ENCODE measurements at regions not wholly inside any gene's neighbourhood (a gene's known extent, or its start where the extent isn't known, plus 50 kb on each side); places are given as distances from the start of the nearest gene placed in this dataset.

GRCh38 chr1:43052322-43052721, 93.7 kb upstream of the SLC2A1 start:
- Histone ChIP-seq H3K9ac (no peak overlapping the region), H2AFZ (no peak overlapping the region), H3K79me2 (ENCODE audit: insufficient read depth) (no peaks in the 10 kb centered on the region), H3F3A (ENCODE audit: insufficient read depth) (no peaks in the 10 kb centered on the region), H3K9me3 (ENCODE audit: low read depth) (no peaks in the 10 kb centered on the region), H3K4me3 (no peak overlapping the region), H3K4me2 (ENCODE audit: unreplicated experiment) (no peak overlapping the region), H3K36me3 (ENCODE audit: low read depth) (no peaks in the 10 kb centered on the region), H4K20me1 (ENCODE audit: insufficient read depth) (no peaks in the 10 kb centered on the region), H3K27me3 (replicated peaks; ENCODE audit: insufficient read depth) (no peaks in the 10 kb centered on the region), H3K4me1 (ENCODE audit: insufficient read depth) (no peaks in the 10 kb centered on the region), H3K27ac (no peak overlapping the region), H3K9me2 (ENCODE audit: insufficient read depth) (no peaks in the 10 kb centered on the region)
- TF ChIP-seq EZH2phosphoT487 (IDR thresholded peaks at IDR 0.05; ENCODE audit: insufficient read depth, low read depth) (no peak), EZH2 (IDR thresholded peaks at IDR 0.05; ENCODE audit: insufficient read depth, poor library complexity, severe bottlenecking) (no peak)
- 94 to 100% methylated on average over 1 of the region's 1 CpG for WGBS, 2 experiments (ENCODE audit: low coverage in 1 of 2, low lambda C conversion rate in 2 of 2, missing lambda C conversion rate in 2 of 2)
- in situ Hi-C loops (cut with MboI) = no loop called here
- DNase-seq = no peak

GRCh38 chr1:43049481-43049880, 90.8 kb upstream of the SLC2A1 start:
- no peak overlapping the region for H3K4me3 ChIP-seq
- no peak overlapping the region for H2AFZ ChIP-seq
- no peaks in the 10 kb centered on the region for H3K9me3 ChIP-seq (ENCODE audit: low read depth)
- no peak overlapping the region for H3K27ac ChIP-seq
- no peaks in the 10 kb centered on the region for H3F3A ChIP-seq (ENCODE audit: insufficient read depth)
- no peaks in the 10 kb centered on the region for H3K4me1 ChIP-seq (ENCODE audit: insufficient read depth)
- H3K27me3 ChIP-seq (replicated peaks; ENCODE audit: insufficient read depth) = no peaks in the 10 kb centered on the region
- TF ChIP-seq EZH2 (IDR thresholded peaks at IDR 0.05; ENCODE audit: insufficient read depth, poor library complexity, severe bottlenecking) = no peak
- H4K20me1 ChIP-seq (ENCODE audit: insufficient read depth) = no peaks in the 10 kb centered on the region
- no peak for DNase-seq
- no peak overlapping the region for H3K9ac ChIP-seq
- no peaks in the 10 kb centered on the region for H3K79me2 ChIP-seq (ENCODE audit: insufficient read depth)
- H3K36me3 ChIP-seq (ENCODE audit: low read depth) = no peaks in the 10 kb centered on the region
- no peak overlapping the region for H3K4me2 ChIP-seq (ENCODE audit: unreplicated experiment)
- no peaks in the 10 kb centered on the region for H3K9me2 ChIP-seq (ENCODE audit: insufficient read depth)
- 71 to 80% methylated on average over 2 of the region's 2 CpGs for WGBS, 2 experiments (ENCODE audit: low coverage in 1 of 2, low lambda C conversion rate in 2 of 2, missing lambda C conversion rate in 2 of 2)
- in situ Hi-C loops (cut with MboI) = no loop called here

- no peak overlapping the region for H2AFZ ChIP-seq
- H3K4me1 ChIP-seq (ENCODE audit: insufficient read depth) = no peaks in the 10 kb centered on the region
- no peak overlapping the region for H3K4me3 ChIP-seq
- H3K4me2 ChIP-seq (ENCODE audit: unreplicated experiment) = no peak overlapping the region
- H3K79me2 ChIP-seq (ENCODE audit: insufficient read depth) = no peaks in the 10 kb centered on the region
- H3K9me3 ChIP-seq (ENCODE audit: low read depth) = no peaks in the 10 kb centered on the region
- H3K9ac ChIP-seq = no peak overlapping the region
- TF ChIP-seq EZH2phosphoT487 (IDR thresholded peaks at IDR 0.05; ENCODE audit: insufficient read depth, low read depth) (no peak), EZH2 (IDR thresholded peaks at IDR 0.05; ENCODE audit: insufficient read depth, poor library complexity, severe bottlenecking) (no peak)
- no peaks in the 10 kb centered on the region for H3K36me3 ChIP-seq (ENCODE audit: low read depth)
- H3K9me2 ChIP-seq (ENCODE audit: insufficient read depth) = no peaks in the 10 kb centered on the region
- H4K20me1 ChIP-seq (ENCODE audit: insufficient read depth) = no peaks in the 10 kb centered on the region
- no peaks in the 10 kb centered on the region for H3K27me3 ChIP-seq (replicated peaks; ENCODE audit: insufficient read depth)
- DNase-seq = peak; percentile 54
- no peak overlapping the region for H3K27ac ChIP-seq
- no peaks in the 10 kb centered on the region for H3F3A ChIP-seq (ENCODE audit: insufficient read depth)
- in situ Hi-C loops (cut with MboI) = no loop called here
- WGBS, 2 experiments (ENCODE audit: low coverage in 1 of 2, low lambda C conversion rate in 2 of 2, missing lambda C conversion rate in 2 of 2) = 22% methylated on average over 2 of the region's 2 CpGs
These were observed 89.9 kb upstream of the SLC2A1 start for GRCh38 chr1:43048601-43049011.

GRCh38 chr1:43047135-43047534, 88.5 kb upstream of the SLC2A1 start:
- H3K9me3 ChIP-seq (ENCODE audit: low read depth) = no peaks in the 10 kb centered on the region
- H3K36me3 ChIP-seq (ENCODE audit: low read depth) = no peaks in the 10 kb centered on the region
- whole genome bisulfite sequencing, 2 experiments (ENCODE audit: low coverage in 1 of 2, low lambda C conversion rate in 2 of 2, missing lambda C conversion rate in 2 of 2) = 22 to 48% methylated on average over 1 of the region's 1 CpG
- H3F3A ChIP-seq (ENCODE audit: insufficient read depth) = no peaks in the 10 kb centered on the region
- no peaks in the 10 kb centered on the region for H3K9me2 ChIP-seq (ENCODE audit: insufficient read depth)
- in situ Hi-C loops (cut with MboI) = no loop called here
- no peaks in the 10 kb centered on the region for H4K20me1 ChIP-seq (ENCODE audit: insufficient read depth)
- H3K79me2 ChIP-seq (ENCODE audit: insufficient read depth) = no peaks in the 10 kb centered on the region
- no peak overlapping the region for H3K27ac ChIP-seq
- DNase-seq = no peak
- H2AFZ ChIP-seq = no peak overlapping the region
- H3K9ac ChIP-seq = no peak overlapping the region
- no peaks in the 10 kb centered on the region for H3K4me1 ChIP-seq (ENCODE audit: insufficient read depth)
- no peaks in the 10 kb centered on the region for H3K27me3 ChIP-seq (replicated peaks; ENCODE audit: insufficient read depth)
- no peak overlapping the region for H3K4me2 ChIP-seq (ENCODE audit: unreplicated experiment)
- H3K4me3 ChIP-seq = no peak overlapping the region
- TF ChIP-seq EZH2 (IDR thresholded peaks at IDR 0.05; ENCODE audit: insufficient read depth, poor library complexity, severe bottlenecking) = no peak
- no peak for TF ChIP-seq EZH2phosphoT487 (IDR thresholded peaks at IDR 0.05; ENCODE audit: insufficient read depth, low read depth)
